Sciatic nerve (tissue), 2 donors: ENCODE measurements at regions not wholly inside any gene's neighbourhood (a gene's known extent, or its start where the extent isn't known, plus 50 kb on each side); places are given as distances from the start of the nearest gene placed in this dataset.
A peak's percentile ranks its signal among the peaks of the same experiment; 100 is the strongest.

Experiments
- ATAC-seq: fragments of 200-7000 bp; cut with Tn5 transposase; one replicate; pipeline ENCODE4 v1.9.1; 2020; ENCODE audit warnings: mild to moderate bottlenecking, moderate library complexity
- DNase-seq: peaks from one replicate; pipeline ENCODE4 v3.0.0-alpha.2; 2020; ENCODE audit warnings: low spot score
- intact Hi-C: fragments of 100-400 bp; cut with DNase I; formaldehyde crosslinking; loops from one replicate; pipeline ENCODE4 v1.14.2; 2022
- donor health status: DM: no; HTN: no; CAD: no.
- donor health status: DM: no; HTN: no; CAD: no.

DNA sequence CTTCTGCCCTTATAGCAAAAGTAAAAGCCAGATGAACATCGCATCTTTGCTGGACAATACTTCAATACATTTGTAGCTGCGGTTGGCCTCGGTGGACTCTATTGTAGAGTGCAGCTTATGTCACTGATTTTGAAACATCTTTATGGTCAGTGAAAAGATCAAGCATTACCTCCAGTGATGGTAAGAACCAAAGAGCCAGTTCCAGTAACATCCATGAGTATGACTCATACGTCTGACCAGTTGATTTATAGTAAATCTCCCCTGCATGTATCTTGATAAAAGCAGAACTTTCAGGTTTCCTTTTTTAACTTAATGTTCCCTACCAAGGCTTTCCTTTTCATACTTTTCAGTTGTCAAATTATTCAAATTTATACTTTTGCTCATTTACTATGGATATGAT is 119.2 kb upstream of the HNRNPA3 start:
- intact Hi-C loops = no loop called here
- ATAC-seq = no peak
- no peak for DNase-seq

DNA sequence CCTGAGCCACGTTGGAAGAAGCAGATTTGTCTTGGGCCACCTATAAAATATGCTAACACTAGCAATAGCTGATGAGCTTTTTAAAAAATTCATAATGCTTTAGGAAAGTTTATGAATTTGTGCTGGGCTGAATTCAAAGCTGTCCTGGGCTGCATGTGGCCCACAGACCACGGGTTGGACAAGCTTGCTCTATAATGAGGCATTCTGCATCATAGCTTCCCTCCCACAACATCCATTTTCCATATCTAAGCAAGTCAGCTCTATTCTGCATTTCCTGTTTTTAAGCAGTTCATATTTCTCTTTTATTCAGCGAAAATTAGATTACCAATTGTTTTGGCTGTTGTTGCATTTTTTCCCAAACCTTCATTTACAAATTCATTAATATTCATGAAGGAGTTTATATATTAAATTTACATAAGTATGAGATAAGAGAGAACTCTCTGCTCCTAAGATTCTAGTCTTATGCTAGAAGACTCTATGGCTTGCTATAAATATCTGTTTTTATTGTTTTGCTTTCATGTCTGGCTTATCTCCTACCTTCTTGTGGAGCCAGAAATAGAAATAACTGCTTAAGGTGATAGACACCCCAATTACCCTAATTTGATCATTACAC is 114.5 kb upstream of the HNRNPA3 start:
- intact Hi-C loops = no loop called here
- no peak for DNase-seq
- ATAC-seq = no peak

DNA sequence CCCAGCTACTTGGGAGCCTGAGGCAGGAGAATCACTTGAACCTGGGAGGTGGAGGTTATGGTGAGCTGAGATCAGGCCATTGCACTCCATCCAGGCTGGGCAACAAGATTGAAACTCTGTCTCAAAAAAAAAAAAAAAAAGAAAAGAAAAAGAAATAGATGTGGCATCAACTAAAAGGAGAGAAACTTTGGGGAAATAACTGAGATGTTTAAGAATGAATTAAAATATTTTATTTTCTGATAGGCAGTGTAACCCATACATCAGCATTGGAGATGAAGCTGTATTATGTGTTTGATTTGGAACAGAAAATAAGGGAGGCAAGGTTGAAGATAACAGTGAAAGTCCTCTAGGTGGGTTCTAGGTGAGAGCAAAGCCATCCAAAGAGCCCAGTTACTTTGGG is 110.7 kb upstream of the HNRNPA3 start:
- intact Hi-C loops = no loop called here
- ATAC-seq (no peak), DNase-seq (no peak)

DNA sequence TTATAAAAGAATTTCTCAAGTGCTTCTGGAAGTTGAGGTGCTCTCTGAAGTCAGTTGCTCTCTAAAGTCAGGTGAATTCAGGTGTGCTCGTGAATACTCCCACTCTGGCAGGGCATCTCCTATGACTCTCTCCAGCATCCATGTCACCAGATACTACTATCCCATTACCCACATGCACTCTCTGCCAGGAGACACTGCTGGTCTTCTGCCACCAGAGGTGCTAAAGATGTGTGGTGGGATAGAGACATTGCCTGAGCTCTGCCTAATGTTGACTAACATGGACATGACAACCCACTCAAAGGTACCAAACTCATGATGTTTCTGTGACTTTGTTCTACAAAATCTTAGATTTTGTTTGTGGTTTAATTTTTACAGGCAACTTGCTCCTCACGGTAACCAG is 106.4 kb upstream of the HNRNPA3 start:
- intact Hi-C loops = no loop called here
- no peak for ATAC-seq
- no peak for DNase-seq

DNA sequence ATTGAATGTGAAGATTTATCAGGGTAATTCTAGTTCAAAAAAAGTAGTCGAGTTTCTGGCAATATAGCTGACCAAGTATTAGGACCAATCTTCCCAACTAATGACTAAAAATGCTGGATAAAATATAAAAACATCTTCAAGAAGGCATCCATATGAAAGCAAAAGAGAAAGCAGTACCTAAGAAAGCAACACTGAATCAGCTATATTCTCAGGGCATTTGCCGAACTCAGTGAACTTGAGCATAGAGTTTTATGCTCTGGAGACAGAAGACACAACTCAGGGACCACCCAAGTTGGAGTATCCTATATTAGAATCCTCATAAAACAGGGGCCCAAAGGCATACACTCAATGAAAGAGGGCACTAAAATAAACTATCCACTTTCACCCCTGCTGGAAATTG is 103.7 kb upstream of the HNRNPA3 start:
- no peak for ATAC-seq
- intact Hi-C loops = no loop called here
- no peak for DNase-seq

DNA sequence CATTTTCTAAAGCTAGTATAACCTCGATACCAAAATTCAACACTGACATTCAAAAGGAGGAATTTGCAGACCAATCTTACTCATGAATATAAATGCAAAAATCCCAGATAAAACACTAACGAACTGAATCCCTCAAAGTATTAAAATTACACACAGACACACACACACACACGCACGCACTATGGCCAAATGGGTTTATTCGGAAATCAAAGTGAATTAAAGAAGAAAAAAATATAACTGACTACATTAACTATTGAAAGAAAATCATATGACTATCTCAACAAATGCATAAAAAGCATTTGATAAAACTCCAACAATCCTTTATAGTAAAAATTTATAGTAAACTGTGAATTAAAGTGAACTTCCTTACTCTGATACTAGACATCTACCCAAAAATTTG is 97.9 kb upstream of the HNRNPA3 start:
- intact Hi-C loops = no loop called here
- ATAC-seq = no peak
- DNase-seq = no peak

DNA sequence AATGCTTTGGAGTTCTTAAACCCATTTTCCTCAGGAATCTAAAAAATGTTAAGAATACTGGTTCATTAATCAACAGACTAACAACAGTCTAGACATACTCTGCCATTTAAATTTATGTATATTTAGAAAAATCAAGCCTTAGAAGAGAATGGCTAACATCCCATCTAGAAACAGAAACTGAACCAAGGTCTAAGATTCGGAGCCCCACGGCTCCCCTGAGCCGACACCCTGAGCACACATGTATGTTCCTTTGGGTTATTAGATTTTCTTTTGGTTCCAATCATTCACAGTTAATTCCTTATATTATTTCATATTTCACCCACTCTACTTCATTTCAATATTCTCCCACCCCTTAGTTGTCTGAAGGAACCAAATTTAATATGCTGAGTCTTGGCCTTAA is 94.8 kb upstream of the HNRNPA3 start:
- intact Hi-C loops = no loop called here

DNA sequence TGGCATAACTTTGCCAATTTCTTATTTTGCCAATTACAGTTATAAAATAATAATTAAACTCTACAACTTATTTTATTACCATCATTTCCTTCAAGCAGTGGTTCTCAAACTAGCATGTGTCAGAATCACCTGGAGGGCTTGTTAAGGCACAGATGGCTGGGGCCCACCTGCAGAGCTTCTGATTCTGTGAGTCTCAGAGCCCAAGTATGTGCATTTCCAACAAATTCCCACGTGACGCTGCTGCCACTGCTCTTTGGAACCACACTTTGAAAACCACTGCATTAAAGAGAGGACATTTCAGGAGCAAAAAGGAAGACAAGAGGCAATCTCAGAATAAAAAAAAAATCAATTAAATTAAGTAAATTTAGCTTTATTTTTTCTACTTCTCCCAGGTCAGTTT is 94.0 kb upstream of the HNRNPA3 start:
- ATAC-seq (no peak), DNase-seq (no peak)
- intact Hi-C loops = no loop called here

More for the DNA sequence above, 94.8 kb upstream of the HNRNPA3 start:
- no peak for DNase-seq
- ATAC-seq = no peak

DNA sequence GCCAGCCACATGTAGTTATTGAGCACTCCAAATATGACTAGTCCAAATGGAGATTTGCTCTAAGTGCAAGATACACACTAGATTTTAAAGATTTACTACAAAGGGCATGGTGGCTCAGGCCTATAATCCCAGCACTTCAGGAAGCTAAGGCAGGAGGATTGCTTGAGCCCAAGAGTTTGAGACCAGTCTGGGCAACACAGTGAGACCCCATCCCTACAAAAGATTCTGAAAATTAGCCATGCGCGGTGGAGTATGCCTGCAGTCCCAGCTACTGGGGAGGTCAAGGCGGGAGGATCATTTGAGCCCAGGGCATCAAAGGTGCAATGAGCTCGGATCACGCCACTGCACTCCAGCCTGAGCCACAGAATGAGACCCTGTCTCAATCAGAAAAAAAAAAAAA is 93.5 kb upstream of the HNRNPA3 start:
- no peak for DNase-seq
- intact Hi-C loops = no loop called here
- ATAC-seq = no peak

DNA sequence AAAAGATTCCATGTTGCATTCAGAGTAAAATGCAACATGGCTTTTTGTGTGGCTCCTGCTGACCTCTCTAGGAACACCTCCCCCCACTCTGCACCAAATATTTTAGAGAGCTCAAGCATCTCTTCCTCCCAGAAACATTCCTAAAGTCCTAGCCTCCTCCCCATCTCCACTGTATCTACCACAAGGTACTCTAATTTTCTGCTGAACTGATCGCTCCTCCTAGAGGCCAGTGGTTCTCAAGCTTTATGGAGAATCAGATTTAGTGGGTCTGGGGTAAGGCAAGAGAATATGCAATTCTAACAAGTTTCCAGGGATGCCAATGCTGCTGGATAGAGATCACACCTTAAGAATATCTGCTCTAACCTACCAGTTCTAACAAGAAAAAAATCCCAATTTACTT is 89.5 kb upstream of the HNRNPA3 start:
- ATAC-seq (no peak), DNase-seq (no peak)
- intact Hi-C loops = no loop called here

DNA sequence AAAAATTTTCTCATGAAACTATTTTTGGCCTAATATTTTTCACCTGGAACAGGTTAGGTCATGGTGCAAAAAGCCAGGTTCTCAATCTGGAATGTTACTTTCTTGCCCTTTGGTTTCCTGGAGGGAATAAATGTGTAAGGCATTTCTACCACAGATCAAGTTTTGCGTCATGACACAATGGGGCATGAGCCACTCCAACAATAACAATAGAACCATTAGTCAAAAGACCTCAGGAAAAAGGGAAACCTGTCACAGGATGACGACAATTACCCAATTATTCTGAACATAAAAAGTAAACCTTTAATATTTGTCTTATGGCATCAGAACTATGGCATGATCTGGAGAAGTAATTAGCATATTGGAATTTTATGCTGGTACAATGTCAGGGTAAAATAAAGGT is 88.2 kb upstream of the HNRNPA3 start:
- intact Hi-C loops = no loop called here
- no peak for ATAC-seq
- DNase-seq = no peak

DNA sequence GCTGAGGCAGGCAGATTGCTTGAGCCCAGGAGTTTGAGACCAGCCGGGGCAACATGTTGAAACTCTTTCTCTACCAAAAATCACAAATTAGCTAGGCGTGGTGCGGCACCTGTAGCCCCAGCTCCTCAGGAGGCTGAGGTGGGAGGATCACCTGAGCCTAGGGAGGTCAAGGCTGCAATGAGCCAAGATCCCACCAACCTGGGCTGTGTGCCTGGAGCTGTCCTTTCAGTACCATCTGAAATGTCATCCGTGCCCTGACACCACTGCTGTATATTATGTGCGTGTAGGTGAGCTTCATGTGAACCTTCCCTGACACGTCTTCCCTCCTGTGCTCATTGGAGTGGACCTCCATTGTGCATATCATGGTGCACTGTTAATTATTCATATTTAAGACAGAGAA is 84.8 kb upstream of the HNRNPA3 start:
- ATAC-seq = no peak
- DNase-seq = no peak
- intact Hi-C loops = no loop called here

DNA sequence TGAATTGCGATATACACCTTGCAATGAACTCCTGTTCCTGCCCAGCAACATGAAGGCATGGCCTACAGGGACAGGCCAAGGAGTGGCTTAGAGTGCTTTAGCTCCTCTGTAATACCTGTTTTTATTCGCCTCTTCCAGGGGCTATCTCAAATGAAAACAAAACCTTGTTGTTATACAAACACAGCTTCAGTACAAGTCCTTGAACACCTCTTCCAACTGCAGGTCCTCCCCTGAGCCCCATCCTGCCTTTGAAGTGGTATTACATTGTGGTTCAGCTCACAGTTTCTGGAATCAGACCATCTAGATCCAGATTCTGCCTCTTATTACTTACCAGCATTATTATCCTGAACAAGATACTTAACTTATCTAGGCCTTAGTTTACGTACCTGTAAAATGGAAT is 83.0 kb upstream of the HNRNPA3 start:
- ATAC-seq (no peak), DNase-seq (no peak)
- intact Hi-C loops = no loop called here

DNA sequence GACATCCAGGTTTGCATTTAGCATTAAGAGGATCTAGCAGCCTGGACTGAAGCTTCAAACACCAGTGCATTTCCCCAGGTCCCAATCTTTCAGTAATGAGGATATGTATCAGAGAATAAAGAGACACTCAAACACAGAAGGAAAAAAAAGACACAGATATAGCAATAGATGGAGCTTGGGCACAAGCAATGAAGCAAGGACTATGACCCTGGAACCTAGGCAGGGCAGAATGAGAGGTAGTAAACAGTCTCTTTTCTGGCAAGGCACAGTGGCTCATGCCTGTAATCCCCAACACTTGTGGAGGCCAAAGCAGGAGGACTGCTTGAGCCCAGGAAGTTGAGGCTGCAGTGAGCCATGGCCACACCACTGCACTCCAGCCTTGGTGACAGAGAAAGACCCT is 80.7 kb upstream of the HNRNPA3 start:
- no peak for ATAC-seq
- intact Hi-C loops = no loop called here
- no peak for DNase-seq

DNA sequence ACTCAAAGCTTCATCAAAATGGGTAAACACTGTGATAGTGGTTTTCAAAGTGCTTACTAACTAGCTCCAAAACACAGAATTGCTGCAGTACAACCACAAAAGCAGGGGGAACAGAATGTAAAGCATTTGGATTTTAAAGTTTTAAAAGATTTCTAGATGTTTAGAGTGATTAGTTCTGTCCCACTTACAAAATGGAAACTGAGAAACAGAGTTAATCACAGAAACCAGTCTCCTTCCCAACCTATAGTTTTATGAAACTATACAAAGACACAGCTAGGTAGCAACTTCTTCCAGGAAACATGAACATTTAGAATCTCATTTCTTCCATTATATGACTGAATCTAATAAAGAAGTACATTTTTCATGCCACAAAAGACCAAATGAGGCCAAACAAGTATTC is 73.8 kb upstream of the HNRNPA3 start:
- DNase-seq (no peak), ATAC-seq (no peak)
- intact Hi-C loops = no loop called here

DNA sequence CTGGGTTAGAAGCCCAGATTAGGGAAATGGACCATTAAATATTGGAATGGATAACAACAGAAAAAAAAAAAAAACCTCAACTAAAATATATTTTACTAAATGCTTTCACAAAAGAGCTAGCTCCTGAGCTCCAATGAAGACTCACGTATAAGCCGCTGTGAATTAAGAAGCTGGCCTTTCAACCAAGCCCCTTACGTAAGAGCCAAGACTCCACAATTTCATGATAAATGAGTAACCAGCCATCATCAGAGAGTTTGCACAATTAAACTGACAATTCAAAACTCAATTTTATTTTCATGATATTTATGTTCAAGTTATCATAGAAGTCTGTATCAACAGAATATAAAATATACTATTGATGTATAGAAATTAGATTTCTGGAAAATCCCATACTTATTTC is 70.7 kb upstream of the HNRNPA3 start:
- DNase-seq = no peak
- no peak for ATAC-seq
- intact Hi-C loops = no loop called here

DNA sequence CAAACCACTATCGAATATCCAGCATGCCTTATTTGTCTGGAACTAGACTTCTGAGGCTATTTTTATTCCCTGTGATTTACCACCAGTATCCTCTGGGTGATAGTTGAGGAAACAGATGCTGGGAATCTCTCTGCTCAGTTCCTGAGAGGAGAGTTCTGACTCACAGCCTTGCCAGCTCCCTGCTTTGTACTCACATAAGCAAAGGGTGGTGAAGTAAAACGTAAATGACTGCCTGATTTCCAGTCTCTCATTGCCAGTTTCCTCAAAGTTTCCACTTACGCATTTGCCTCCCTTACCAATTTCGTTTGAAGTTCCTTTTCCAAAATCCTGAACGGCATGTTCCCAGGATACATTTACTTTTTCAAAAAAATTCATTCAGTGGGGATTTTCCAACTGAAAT is 69.2 kb upstream of the HNRNPA3 start:
- DNase-seq = no peak
- intact Hi-C loops = no loop called here
- no peak for ATAC-seq

DNA sequence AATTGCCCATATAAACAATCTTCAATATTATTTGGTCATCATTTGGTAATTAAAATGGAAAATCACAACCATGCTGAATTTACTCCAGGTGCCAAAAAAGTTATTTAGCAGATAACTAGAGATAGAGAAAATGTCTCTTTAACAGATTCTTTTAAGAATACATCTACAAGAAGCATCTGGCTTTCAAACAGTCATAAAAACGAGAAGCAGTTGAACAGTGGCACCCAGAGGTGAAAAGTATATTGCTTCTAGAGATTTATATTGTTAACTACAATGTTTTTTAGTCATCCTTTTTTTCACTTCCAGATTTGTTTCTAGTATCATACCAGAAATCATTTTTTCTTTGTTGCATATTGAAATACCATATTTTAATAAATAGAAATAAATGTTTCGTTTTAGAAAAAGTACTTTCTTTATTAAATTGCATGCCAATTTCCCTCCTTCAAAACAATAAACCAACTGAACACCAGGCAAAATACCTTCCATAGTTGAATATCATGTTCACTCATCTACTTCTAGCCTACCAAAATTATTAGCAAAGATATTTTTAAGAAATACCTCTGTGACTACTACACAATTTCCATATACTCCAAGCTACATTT is 65.4 kb upstream of the HNRNPA3 start:
- DNase-seq = no peak
- intact Hi-C loops = no loop called here
- peak; percentile 77 for ATAC-seq

DNA sequence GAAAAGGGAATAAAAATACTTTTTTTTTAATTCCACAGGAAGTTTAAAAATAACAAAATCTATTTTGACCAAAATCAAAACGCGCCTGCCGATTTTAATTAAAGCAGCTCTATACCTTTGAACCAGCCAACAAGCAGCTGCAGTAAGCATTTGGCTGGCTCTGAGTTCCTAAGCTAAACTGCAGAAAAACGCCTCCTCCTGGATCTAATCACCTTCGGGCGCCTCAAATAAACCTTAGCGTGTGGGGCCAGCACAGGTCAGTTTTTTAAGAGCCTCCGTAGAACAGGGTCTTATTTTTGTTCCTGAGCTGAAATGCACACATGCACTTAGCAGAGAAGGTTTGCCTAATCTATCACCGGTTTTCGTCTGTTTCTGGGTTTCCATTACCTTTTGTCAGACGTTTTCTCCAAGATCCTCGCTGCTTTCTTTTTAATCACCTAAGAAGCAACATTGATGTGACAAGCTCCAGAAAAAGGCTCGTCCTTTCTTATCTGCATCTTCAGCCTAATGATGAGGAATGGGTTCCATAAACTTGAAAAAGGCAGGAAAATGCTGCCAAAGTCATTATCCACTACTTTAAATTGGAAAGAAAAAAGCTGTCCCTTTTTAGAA is 64.7 kb upstream of the HNRNPA3 start:
- no peak for DNase-seq
- peak; percentile 33 for ATAC-seq
- intact Hi-C loops = no loop called here

DNA sequence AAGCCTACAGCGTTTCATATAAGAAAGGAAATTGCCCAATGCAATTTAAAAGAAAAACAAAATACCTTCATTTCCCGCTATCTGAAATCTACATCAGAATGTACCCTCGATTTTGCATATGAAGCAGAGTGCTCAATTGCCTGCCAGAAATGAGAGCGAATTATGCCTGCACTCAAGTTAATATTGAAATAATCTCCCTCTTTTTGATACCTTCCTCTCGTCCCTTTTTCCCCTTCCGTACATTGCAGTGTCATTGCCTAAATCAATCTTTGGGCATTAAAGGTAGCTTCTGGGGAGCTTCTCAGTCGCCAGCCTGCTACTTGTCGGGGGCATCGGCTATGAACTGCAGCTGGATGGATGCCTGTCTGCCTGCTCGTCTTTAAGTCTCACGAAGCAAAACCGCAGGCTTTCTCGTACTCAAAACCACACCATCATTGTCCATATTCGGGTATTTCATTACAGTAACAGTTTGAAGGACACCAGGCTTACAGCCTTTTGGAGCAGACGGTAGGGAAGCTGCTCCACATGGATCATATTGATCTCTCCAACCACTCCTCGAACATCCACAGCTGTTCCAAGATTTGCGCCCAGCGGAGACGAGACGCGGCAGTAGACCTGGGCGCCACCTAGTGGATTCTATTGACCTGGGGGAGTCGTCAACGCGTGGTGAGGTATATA is 64.0 kb upstream of the HNRNPA3 start:
- DNase-seq (peak; percentile 88), ATAC-seq (peak; percentile 90)
- intact Hi-C loops = no loop called here

DNA sequence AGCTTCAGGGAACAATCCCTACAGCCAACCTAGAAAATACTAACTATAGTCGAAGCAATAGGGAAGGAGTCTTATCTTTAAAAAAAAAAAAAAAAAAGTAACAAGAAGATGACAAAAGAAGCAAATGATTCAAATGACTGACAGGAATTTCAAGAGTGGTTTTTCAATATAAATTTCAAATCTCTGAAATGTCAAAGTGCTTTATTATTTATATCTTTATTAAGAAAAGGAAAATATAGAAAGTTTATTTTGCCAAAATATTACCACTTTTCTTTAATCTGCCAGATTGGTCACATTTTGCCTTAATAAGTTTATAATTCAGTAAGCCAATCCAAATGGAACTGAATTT is 63.5 kb upstream of the HNRNPA3 start:
- no peak for ATAC-seq
- intact Hi-C loops = no loop called here

More for the DNA sequence above, 63.5 kb upstream of the HNRNPA3 start:
- no peak for DNase-seq
